Pulmonary artery endothelial cell (primary cell): ENCODE measurements at regions not wholly inside any gene's neighbourhood (a gene's known extent, or its start where the extent isn't known, plus 50 kb on each side); places are given as distances from the start of the nearest gene placed in this dataset.
"Not testable (repeated sequence)": the region's sequence is repeated elsewhere in the genome, so short reads cannot be mapped to it uniquely, and the experiment has no call there.

Source experiments
- DNase-seq: peaks from one replicate; pipeline ENCODE4 v3.0.0-alpha.2; 2011; ENCODE audit warnings: low read depth, low spot score

DNA sequence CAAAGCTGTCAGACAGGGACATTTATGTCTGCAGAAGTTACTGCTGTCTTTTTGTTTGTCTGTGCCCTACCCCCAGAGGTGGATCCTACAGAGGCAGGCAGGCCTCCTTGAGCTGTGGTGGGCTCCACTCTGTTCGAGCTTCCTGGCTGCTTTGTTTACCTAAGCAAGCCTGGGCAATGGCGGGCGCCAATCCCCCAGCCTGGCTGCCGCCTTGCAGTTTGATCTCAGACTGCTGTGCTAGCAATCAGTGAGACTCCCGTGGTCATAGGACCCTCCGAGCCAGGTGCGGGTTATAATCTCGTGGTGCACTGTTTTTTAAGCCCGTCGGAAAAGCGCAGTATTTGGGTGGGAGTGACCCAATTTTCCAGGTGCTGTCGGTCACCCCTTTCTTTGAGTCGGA is 580.9 kb downstream of the FLRT2 start:
- not testable (repeated sequence) for DNase-seq

DNA sequence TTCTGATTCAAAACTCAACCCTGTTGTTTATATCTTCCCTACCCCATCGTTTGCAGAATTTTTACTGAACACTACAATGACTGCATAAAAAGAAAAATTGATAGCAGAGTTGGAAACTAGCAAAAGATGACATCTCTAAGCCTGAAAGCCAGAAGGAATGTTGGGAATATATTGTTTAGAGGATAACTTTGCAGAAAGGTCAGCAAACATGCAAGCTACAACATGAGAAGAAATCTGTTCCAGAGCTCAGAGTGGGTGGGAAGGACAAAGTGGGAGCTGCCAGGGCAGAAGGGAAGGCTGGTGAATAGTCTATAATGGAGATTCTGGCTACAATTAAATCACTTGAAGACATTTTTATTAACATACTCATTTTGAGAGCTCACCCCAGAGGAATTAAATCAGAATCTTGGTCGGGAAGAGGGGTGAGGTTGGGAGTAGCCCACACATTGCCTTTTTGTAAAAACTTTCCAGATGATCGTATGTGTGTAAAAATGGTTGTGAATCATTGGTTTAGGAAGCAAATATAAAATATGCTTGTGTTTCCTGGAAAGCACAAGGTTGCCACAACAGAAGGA is 574.8 kb downstream of the FLRT2 start:
- DNase-seq, result no peak

DNA sequence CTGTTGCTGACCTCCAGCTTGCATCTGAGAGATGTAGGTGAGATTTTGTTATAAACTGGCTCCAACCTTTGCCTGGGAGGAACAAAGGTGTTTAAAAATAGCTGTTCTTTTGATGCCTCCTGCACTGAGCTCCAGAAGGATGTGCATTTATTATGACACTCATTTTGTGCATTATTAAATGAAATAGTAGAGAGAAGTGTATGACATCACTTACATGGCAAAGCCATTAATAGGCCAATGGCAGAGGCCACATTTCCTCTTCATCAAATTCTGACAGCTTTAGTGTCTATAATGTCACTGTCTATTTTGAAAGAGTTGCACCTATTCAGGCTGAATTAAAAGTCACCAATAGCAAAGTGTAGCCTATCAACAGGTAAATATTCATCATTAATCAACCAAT is 564.6 kb downstream of the FLRT2 start:
- DNase-seq, result no peak

DNA sequence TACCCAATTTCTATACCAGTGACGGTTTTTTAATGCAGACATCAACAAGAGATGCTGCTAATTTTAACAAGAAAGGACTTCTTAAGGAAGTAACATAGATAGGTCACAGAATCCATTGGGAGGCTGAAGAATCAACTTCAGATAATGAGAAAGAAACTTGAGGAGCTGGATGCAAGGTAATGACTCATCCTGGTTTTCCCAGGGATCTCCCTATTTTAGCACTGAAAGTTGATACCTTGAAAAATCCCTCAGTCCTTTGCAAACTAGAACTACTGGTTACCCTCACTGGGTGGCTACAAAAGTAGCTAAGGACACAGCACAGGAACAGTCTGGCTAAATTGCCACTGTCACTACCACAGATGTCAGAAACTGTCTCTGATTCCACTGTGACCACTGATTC is 561.9 kb downstream of the FLRT2 start:
- DNase-seq, result no peak

DNA sequence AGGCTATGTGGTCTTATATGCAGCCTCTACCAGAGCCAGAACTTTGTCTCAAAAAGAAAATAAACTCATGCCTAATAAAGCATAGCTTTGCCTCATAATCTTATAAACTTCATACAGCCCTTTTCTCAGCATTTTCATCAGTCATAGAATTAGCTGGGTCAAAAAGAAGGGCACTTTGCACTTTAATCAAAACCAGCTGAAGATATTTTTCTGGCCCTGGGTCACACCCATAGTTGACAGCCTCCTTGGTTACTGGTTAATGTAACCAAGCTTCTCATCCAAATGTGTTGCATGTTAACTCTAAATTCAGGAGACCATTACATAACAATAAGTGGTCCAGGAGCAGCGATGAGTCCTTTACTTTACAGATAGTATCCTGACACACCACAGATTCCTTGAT is 558.2 kb downstream of the FLRT2 start:
- no peak for DNase-seq

DNA sequence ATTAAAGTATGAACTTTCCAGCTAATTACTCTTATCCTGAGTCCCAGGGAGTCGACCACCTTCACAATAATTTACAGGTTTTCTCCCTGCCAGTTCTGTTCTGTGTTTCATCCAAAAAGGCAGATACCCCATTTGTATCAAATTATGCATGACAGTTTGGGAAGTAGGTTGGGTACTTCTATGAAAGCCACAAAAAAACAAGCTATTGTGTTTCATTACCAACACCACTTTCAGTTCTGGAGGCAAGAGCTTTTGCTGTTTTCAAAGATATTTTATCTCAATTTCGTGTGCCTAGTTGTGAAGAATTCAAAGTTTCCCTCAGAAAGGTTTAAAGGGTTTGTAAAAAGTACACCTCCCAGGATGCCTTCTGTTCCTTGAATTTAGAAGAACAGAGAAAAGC is 557.4 kb downstream of the FLRT2 start:
- DNase-seq, result no peak

DNA sequence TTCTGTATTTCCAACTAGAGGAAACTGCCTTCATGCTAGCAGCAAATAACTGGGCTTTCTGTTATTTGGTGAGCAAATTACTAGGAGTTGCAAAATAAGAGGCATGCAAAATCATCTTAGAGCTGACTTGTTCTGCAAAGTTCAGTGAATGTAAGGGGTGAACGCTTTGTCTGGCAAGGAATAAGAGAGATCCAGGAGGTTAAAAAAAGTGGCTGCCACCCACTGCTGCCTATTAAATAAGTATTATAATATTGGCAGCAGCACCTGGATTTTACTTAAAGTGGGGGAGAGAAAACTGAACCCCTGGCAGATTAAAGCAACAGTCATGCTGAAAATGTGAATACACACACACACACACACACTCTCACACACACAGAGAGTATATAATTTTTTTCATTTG is 557.0 kb downstream of the FLRT2 start:
- DNase-seq, result no peak

DNA sequence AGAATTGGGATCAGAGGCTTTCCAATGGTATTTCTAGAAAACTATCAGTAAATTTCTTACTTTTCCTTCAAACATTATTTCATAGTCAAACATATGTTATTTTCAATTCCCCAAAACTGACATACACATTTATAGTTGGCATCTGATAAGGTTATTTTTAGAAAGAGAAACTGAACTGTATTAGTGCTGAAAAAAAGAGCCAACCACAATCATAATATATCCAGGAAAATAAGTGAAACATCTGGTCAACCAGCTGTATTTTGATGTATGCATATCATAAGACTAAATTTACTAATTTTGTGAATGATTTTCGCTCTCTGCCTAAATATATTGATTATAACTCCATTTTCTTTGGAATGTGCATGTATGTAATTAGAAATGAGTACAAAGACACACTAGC is 554.2 kb downstream of the FLRT2 start:
- DNase-seq, result no peak

DNA sequence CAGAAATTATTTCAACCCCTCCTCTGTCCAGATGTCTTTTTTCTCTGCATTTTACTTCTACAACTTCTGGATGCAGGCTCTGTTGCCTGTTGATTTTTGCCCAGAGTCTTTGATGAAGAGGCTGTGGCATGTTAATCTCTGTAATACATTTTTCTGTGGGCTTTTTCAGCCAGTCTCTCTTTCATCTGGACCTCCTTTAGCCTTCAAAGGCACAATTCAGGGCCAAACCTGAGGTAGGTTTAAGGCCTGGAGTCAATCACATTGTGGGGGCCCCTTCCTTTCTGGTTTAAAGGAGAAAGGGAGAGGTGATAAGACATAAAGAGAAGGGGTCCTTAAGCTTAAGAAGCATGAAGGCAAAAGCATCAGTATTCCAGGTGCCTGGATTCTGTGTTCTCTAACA is 553.7 kb downstream of the FLRT2 start:
- no peak for DNase-seq

DNA sequence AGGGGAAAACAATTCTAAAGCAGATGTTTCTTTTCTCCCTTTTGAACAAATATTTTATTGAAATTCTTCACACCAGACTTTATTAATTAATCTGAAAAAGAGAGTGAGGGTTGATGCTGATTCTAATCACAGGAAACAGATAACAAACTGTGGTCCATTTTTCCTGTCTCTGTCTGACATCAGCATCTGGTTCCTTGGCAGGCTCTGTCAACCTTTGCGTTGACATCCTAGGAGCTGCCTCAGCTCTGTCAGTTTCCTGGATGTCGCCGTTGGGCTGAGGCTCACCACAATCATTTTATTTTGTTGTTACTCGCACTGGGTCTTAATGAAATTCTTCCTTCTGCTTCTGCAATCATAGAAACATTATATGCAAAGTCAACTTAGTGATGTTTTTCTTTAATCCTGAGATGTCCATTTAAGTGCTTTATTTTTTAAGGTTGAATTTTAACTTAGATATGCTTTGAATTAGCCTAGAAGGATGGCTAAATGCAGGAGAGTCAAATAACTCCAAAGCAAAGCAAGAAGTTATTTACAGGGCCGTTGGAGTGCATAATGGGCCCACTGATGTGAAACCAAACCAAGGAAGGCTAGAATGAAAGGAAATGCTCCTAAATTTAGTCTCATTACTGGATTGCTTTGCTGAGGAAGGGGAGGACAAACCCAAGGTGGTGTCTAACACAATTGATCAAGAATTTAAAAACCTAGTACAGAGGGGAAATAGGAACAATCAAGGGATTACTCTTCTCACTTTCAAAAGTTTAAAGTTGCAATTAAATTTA is 542.4 kb downstream of the FLRT2 start:
- no peak for DNase-seq

DNA sequence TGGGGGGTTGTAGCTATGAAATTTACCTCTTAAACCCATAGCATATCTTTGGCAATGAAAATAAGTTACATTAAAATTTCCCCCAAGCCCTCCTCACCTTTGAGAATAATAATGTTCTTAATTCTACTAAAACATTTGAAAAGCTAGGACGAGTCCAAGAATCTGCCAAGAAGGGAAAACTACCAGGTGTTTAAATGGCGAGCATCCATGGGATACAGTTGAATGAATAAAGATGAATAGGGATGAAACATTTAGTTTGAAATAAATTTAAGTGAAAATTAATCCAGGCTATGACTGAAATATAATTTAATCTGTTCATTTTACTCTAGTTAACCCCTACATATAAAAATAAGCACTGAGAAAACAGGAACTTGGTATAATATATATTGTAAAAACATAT is 536.7 kb downstream of the FLRT2 start:
- DNase-seq, result no peak

DNA sequence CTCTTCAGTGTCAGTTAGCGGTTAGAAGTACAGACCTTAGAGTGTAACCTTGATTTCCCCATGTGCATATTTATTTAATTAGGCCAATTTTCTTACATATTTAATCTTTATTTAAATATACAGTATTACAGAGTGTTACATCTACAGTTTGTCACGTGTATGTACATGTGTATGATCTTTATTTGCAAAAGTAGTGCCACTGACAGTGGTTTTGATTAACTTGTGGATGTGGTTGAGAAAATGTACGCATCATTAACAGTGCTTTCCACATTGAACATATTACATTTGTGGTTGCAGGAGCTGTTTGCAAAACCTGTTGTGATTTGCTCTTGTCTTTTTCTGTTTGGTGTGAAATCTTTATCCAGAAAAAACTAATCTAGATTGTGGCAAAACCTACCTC is 535.5 kb downstream of the FLRT2 start:
- no peak for DNase-seq

DNA sequence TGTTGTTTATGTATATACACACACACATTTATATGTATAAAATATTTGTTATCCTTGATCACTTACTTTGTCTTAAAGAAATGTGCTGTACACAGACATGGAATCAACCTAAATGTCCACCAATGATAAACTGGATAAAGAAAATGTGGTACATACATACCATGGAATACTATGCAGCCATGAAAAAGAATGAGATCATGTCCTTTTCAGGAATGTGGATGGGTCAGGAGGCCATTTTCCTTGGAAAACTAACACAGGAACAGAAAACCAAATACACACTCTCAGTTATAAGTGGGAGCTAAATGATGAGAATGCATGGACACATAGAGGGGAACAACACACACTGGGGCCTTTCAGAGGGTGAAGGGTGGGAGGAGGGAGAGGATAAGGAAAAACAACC is 534.7 kb downstream of the FLRT2 start:
- DNase-seq, result not testable (repeated sequence)

DNA sequence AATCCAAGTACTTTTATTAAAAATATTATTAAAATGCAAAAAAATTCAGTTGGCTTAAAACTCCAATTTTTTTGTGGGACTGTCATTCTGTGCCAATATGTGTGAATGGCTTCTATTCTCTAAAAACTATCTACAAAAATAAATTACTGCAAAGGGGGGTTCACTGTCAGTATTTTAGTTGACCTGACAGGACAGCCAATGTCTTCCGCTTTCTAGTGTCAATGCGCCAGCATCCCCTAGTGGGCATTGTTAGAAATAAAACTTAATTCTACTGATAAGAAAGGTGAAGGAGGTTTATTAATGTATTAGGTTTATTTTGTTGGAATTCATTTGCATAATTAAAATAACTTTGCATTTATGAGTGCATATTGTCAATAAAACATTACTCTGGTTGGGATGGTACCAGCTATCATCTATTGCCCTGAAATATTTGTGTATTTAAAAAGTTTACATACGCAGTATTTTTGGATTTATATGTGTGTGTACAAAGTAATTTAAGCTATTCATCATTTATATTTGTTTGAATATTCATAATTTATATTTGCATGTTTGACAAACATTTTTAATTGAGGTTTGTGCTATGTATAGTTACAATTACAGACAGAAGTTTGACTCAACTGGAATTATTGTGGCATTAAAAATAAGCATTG is 527.2 kb downstream of the FLRT2 start:
- no peak for DNase-seq

DNA sequence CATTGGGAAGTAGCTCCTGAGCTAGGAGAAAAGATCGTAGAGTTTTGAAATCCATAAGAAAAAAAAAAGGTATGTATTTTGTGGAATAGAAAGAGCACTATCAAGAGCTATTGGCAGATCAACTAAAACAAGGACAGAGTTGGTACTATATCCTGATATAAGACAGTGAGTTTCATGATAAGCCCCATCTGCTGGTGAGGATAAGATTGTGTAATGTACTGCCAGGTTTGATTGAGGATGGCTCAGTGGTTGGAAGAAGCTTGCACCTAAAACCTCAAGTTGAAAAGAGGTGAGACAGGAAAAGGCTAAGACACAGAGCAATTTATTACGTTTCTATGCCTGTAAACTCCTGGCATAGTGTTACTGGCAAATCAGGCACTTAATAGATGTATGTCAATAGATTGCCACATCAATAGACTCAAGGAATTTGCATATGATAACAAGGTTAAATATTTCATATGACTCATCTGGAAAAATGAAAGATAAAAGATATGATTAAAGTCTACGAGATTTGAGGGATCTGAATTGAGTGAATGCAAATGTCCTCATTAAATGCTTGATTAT is 525.6 kb downstream of the FLRT2 start:
- DNase-seq, result no peak

DNA sequence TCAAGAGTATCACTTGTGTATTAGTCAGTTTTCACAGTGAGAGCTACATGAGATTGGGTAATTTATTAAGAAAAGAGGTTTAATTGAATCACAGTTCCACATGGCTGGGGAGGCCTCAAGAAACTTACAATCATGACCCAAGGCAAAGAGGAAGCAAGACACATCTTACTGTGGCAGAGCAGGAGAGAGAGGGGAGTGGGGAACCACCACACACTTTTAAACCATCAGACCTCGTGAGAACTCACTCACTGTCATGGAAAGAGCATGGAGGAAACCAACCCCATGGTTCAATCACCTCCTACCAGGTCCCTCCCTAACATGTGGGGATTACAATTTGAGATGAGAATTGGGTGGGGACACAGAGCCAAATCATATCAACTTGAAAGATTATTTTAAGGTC is 522.9 kb downstream of the FLRT2 start:
- no peak for DNase-seq

DNA sequence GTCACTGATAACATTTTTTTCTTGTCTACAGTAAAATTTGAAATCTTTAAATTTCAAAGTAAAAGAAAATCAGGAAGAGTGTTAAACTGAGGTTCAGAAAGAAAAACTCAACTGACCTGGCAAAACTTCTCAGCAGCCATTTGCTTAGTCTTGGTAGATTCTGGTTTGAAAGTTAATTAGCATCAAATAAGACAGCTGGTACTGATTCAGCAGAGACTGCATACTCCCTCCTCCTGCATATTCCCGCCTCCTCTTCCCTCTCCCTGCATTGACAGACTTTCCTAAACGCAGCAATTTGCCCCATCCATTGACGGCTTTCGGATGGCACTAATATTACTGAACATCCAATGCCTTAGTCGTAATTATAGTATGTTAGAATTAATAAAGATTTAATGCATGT is 520.8 kb downstream of the FLRT2 start:
- DNase-seq, result no peak

DNA sequence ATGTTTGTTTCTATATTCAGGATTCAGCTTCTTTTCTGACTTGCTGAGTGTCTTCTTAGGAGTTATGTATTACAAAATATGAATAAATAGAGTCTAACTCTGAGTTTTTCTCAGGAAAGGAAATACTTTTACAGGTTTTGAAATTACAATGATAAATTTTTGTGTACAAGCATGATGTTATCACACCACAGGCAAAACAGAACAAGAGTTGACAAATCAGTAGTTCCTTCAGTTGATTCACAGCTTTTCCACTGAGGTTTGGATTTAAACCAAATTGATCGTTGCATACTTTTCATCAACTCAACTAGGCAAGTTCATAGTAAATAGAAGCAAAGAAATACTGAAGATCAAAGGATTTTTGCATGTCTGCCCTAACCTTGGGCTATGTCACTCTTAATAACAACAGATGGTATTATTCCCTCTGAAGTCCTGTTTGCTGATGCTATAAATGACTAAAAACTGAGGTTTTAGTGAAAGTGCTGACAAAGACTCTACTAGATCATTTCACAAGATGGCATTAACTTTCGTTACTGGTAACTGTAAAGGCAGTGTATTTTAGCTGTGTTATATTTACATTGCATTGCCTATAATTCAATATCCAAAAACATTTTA is 520.2 kb downstream of the FLRT2 start:
- no peak for DNase-seq

DNA sequence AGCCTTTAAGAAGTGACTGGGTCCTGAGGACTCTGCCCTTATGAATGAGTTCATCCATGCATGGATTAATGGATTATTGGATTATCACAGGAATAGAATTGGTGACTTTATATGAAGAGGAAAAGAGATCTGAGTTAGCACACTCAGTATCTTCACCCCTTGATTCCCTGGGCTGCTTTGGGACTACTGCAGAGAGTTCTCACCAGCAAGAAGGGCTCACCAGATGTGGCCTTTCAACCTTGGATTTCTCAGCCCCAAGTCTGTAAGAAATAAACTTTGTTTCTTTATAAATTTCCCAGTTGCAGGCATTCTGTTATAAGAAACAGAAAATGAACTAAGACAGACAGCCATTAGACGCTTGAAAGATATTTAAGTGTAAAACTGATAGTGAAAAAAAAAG is 509.2 kb downstream of the FLRT2 start:
- no peak for DNase-seq

DNA sequence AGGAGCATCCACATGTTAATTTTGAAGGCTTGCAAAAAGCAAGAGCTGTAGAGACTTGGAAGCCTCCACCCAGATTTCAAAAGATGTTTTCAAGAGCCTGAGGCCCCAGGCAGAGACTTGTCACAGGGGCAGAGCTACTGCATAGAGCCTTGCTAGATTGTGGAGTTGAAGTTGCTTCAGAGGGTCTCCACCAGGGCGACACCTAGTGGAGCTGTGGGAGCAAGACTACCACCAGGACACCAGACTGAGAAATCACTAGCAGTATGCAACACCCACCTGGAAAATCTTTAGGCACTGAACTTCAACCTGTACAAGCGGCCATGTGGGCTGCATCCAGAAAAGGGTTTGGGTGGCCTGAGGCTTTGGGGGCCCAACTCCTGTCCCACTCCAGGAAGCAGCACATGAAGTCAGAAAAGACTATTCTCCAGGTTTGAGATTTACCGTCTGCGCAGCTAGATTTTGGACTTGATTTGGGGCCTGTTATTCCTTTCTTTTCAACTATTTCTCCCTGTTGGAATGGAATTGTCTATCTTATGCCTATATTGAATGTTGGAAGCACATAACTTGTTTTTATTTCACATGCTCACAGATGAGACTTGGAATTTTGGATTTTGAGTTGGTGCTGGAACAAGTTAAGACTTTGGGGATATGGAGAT is 508.6 kb downstream of the FLRT2 start:
- DNase-seq, result no peak

DNA sequence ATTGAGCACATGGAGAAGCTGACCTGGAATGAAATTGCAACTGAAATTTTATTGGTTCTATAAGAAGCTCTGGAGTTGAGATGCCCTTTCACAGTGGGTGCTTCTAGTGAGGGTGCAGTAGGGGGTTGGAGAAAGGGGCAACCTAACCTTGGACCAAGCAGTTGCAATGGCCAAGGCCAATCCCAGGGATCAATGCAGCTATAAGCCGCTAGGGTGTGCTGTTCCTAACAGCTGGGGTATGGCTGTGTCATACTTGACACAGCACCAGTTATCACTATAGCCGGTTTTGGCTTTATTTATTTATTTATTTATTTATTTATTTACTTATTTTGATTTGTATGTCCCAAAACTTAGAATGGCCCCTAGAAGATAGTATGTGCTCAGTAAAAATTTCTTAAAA is 505.9 kb downstream of the FLRT2 start:
- no peak for DNase-seq

DNA sequence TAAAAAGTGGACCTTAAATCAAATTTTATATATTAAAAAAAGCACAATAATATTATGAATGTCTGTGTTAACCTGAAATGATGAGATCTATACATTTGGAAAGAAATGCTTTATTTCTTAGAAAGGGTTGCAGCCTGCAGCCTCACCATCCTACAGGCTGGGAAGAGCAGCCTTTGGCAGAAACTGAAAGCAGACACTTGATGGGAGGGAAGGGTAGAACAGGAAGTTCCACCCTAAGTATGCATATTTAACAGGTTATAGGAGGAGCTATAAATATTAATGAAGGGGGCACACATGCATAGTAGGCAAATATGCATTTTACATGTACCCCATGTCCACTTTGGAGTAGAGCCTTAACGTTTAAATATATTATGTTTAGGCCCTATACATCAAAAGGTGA is 498.0 kb downstream of the FLRT2 start:
- DNase-seq, result no peak
